Thyroid gland (tissue), 4 donors: ENCODE measurements at regions not wholly inside any gene's neighbourhood (a gene's known extent, or its start where the extent isn't known, plus 50 kb on each side); places are given as distances from the start of the nearest gene placed in this dataset.

ENCODE experiments used
- DNase-seq, 2 donors: peaks; one replicate each; pipeline ENCODE4 v3.0.0-alpha.2; 2019
- H3K27ac ChIP-seq, 3 donors: fragments of 200-600 bp; sonication (generic); 1 replicate in 2 of 3; 2 replicates in 1 of 3; pipeline ENCODE4 v1.5.1; 2016 to 2019; ENCODE audit warnings: mild to moderate bottlenecking in 1 of 3, moderate library complexity in 1 of 3
- H3K27me3 ChIP-seq: fragments of 200-600 bp; sonication (generic); one replicate; pipeline ENCODE4 v1.5.1; 2019
- H3K36me3 ChIP-seq, 2 donors: fragments of 200-600 bp; sonication (generic); one replicate each; pipeline ENCODE4 v1.5.1; 2016 to 2019
- H3K4me1 ChIP-seq, 2 donors: fragments of 200-600 bp; sonication (generic); one replicate each; pipeline ENCODE4 v1.5.1; 2017 to 2019
- H3K4me3 ChIP-seq, 3 donors: fragments of 200-600 bp; sonication (generic); replicated peaks in 1 of 3; 1 replicate in 2 of 3; 2 replicates in 1 of 3; pipeline ENCODE4 v1.5.1; 2016; ENCODE audit warnings: mild to moderate bottlenecking in 1 of 3
- H3K9me3 ChIP-seq: fragments of 200-600 bp; sonication (generic); one replicate; pipeline ENCODE4 v1.5.1; 2017
- CTCF ChIP-seq, 6 experiments: fragments of 200-600 bp in 3 of 6; fragments of 450-650 bp in 3 of 6; sonication (generic) in 3 of 6; IDR thresholded peaks; one replicate each; pipeline ENCODE4 v1.5.1; 2016 to 2019; ENCODE audit warnings: antibody characterized with exemption in 6 of 6, mild to moderate bottlenecking in 2 of 6, inconsistent platforms in 1 of 6, moderate library complexity in 1 of 6
- POLR2A ChIP-seq, 2 donors: fragments of 450-650 bp; IDR thresholded peaks; one replicate each; pipeline ENCODE4 v1.6.1; 2017; ENCODE audit warnings: antibody characterized with exemption in 2 of 2, mild to moderate bottlenecking in 2 of 2, moderate library complexity in 1 of 2
- WGBS, 2 donors: methylation state at CpG; one replicate each; pipeline ENCODE4 v1.1.5; 2017; 5-methylcytosine and 5-hydroxymethylcytosine counted together
- intact Hi-C: fragments of 100-400 bp; cut with DNase I; formaldehyde crosslinking; loops from one replicate; pipeline ENCODE4 v1.15.1; 2023

GRCh38 chr7:28276298-28276697 lies 95.7 kb upstream of the JAZF1 start:
- H3K27me3 ChIP-seq: no peaks in the 10 kb centered on the region
- no peaks in the 10 kb centered on the region for H3K4me1 ChIP-seq
- WGBS, 2 donors: 72 to 86% methylated on average over 3 of the region's 3 CpGs
- TF ChIP-seq POLR2A (IDR thresholded peaks at IDR 0.05) (no peak), CTCF (IDR thresholded peaks at IDR 0.05) (no peak)
- no peaks in the 10 kb centered on the region for H3K36me3 ChIP-seq
- intact Hi-C loops: no loop called here
- H3K9me3 ChIP-seq: no peaks in the 10 kb centered on the region
- DNase-seq: no peak
- no peak overlapping the region for H3K4me3 ChIP-seq
- no peak overlapping the region for H3K27ac ChIP-seq

GRCh38 chr7:28277364-28277763 lies 96.8 kb upstream of the JAZF1 start:
- no peaks in the 10 kb centered on the region for H3K4me1 ChIP-seq
- no peaks in the 10 kb centered on the region for H3K9me3 ChIP-seq
- TF ChIP-seq POLR2A (IDR thresholded peaks at IDR 0.05) (no peak), CTCF (IDR thresholded peaks at IDR 0.05) (no peak)
- no peak for DNase-seq
- WGBS, 2 donors: 74 to 79% methylated on average over 1 of the region's 1 CpG
- H3K4me3 ChIP-seq: no peak overlapping the region
- no peaks in the 10 kb centered on the region for H3K36me3 ChIP-seq
- H3K27me3 ChIP-seq: no peaks in the 10 kb centered on the region
- H3K27ac ChIP-seq: no peak overlapping the region
- intact Hi-C loops: no loop called here

GRCh38 chr7:28277958-28278357 lies 97.4 kb upstream of the JAZF1 start:
- Histone ChIP-seq H3K9me3 (no peaks in the 10 kb centered on the region), H3K4me3 (no peak overlapping the region), H3K27ac (no peak overlapping the region), H3K4me1 (no peaks in the 10 kb centered on the region), H3K27me3 (no peaks in the 10 kb centered on the region), H3K36me3 (no peaks in the 10 kb centered on the region)
- intact Hi-C loops: no loop called here
- WGBS, 2 donors: 95 to 97% methylated on average over 2 of the region's 2 CpGs
- no peak for DNase-seq
- no peak for TF ChIP-seq POLR2A (IDR thresholded peaks at IDR 0.05)
- TF ChIP-seq CTCF (IDR thresholded peaks at IDR 0.05): no peak

GRCh38 chr7:28280516-28280915 lies 99.9 kb upstream of the JAZF1 start:
- no peaks in the 10 kb centered on the region for H3K27me3 ChIP-seq
- WGBS, 2 donors: 61 to 69% methylated on average over 3 of the region's 3 CpGs
- H3K4me1 ChIP-seq: no peaks in the 10 kb centered on the region
- H3K27ac ChIP-seq: no peak overlapping the region
- H3K4me3 ChIP-seq: no peak overlapping the region
- no peak for DNase-seq
- TF ChIP-seq CTCF (IDR thresholded peaks at IDR 0.05): no peak
- no peak for TF ChIP-seq POLR2A (IDR thresholded peaks at IDR 0.05)
- intact Hi-C loops: no loop called here
- H3K9me3 ChIP-seq: no peaks in the 10 kb centered on the region
- H3K36me3 ChIP-seq: no peaks in the 10 kb centered on the region

GRCh38 chr7:28290496-28290895 lies 109.9 kb upstream of the JAZF1 start:
- TF ChIP-seq CTCF (IDR thresholded peaks at IDR 0.05) (no peak), POLR2A (IDR thresholded peaks at IDR 0.05) (no peak)
- no peak overlapping the region for H3K4me3 ChIP-seq
- no peak for DNase-seq
- intact Hi-C loops: loop anchor here (10.0 kb wide), 1 partner anchor 564 kb away; no protein-coding TSS in a partner anchor
- H3K36me3 ChIP-seq: no peaks in the 10 kb centered on the region
- no peaks in the 10 kb centered on the region for H3K4me1 ChIP-seq
- WGBS, 2 donors: 85 to 92% methylated on average over 2 of the region's 2 CpGs
- H3K27ac ChIP-seq: no peak overlapping the region
- H3K27me3 ChIP-seq: no peaks in the 10 kb centered on the region
- H3K9me3 ChIP-seq: no peaks in the 10 kb centered on the region
